Right ventricle myocardium superior (tissue), 1 donor: ENCODE measurements at regions not wholly inside any gene's neighbourhood (a gene's known extent, or its start where the extent isn't known, plus 50 kb on each side); places are given as distances from the start of the nearest gene placed in this dataset.

Experiments
- ATAC-seq: fragments of 200-7000 bp; cut with Tn5 transposase; one replicate; pipeline ENCODE4 v1.9.1; 2020; ENCODE audit warnings: mild to moderate bottlenecking; ENCODE audit not compliant: poor library complexity
- DNase-seq: peaks from one replicate; pipeline ENCODE4 v3.0.0-alpha.2; 2020
- intact Hi-C: fragments of 100-400 bp; cut with DNase I; formaldehyde crosslinking; loops from one replicate; pipeline ENCODE4 v1.11.2; 2022
- donor health status: DM: no; HTN: yes; CAD: no; lungs with severe emphysema.

GRCh38 chr9:26606756-26607155 lies 285.8 kb downstream of the CAAP1 start:
- ATAC-seq, result no peak
- no peak for DNase-seq
- intact Hi-C loops, result no loop called here

- DNase-seq, result no peak
- ATAC-seq, result no peak
- intact Hi-C loops, result no loop called here
Measured at GRCh38 chr9:26605367-26605766, 287.2 kb downstream of the CAAP1 start.

GRCh38 chr9:26604076-26604662 lies 288.4 kb downstream of the CAAP1 start:
- intact Hi-C loops, result no loop called here
- DNase-seq (no peak), ATAC-seq (no peak)

- DNase-seq (no peak), ATAC-seq (no peak)
- intact Hi-C loops, result no loop called here
Measured at GRCh38 chr9:26603617-26604016, 289.0 kb downstream of the CAAP1 start.

- DNase-seq (no peak), ATAC-seq (no peak)
- intact Hi-C loops, result no loop called here
Measured at GRCh38 chr9:26597542-26598149, 295.0 kb downstream of the CAAP1 start.

GRCh38 chr9:26579056-26579455 lies 313.5 kb downstream of the CAAP1 start:
- DNase-seq (no peak), ATAC-seq (no peak)
- intact Hi-C loops, result no loop called here

GRCh38 chr9:26574898-26575440 lies 317.6 kb downstream of the CAAP1 start:
- ATAC-seq (no peak), DNase-seq (no peak)
- intact Hi-C loops, result no loop called here

GRCh38 chr9:26574256-26574655 lies 318.3 kb downstream of the CAAP1 start:
- intact Hi-C loops, result no loop called here
- DNase-seq (no peak), ATAC-seq (no peak)

- ATAC-seq (no peak), DNase-seq (no peak)
- intact Hi-C loops, result no loop called here
Measured at GRCh38 chr9:26567976-26568375, 324.6 kb downstream of the CAAP1 start.

- intact Hi-C loops, result no loop called here
- DNase-seq (no peak), ATAC-seq (no peak)
Measured at GRCh38 chr9:26566141-26566540, 326.5 kb downstream of the CAAP1 start.

GRCh38 chr9:26565118-26565517 lies 327.5 kb downstream of the CAAP1 start:
- ATAC-seq (no peak), DNase-seq (no peak)
- intact Hi-C loops, result no loop called here

- intact Hi-C loops, result no loop called here
- ATAC-seq (no peak), DNase-seq (no peak)
Measured at GRCh38 chr9:26562338-26562737, 330.3 kb downstream of the CAAP1 start.

GRCh38 chr9:26561928-26562327 lies 330.7 kb downstream of the CAAP1 start:
- no peak for DNase-seq
- intact Hi-C loops, result no loop called here
- ATAC-seq, result no peak

GRCh38 chr9:26559506-26559905 lies 333.1 kb downstream of the CAAP1 start:
- intact Hi-C loops, result no loop called here
- DNase-seq, result no peak
- no peak for ATAC-seq

- ATAC-seq (no peak), DNase-seq (no peak)
- intact Hi-C loops, result no loop called here
Measured at GRCh38 chr9:26551971-26552370, 340.6 kb downstream of the CAAP1 start.

- DNase-seq (no peak), ATAC-seq (no peak)
- intact Hi-C loops, result no loop called here
Measured at GRCh38 chr9:26551451-26551850, 341.2 kb downstream of the CAAP1 start.

- DNase-seq (no peak), ATAC-seq (no peak)
- intact Hi-C loops, result no loop called here
Measured at GRCh38 chr9:26548781-26549290, 343.8 kb downstream of the CAAP1 start.

GRCh38 chr9:26539867-26540493 lies 352.6 kb downstream of the CAAP1 start:
- DNase-seq (no peak), ATAC-seq (no peak)
- intact Hi-C loops, result no loop called here

- intact Hi-C loops, result no loop called here
- ATAC-seq (no peak), DNase-seq (no peak)
Measured at GRCh38 chr9:26537211-26537610, 355.4 kb downstream of the CAAP1 start.

GRCh38 chr9:26535151-26535550 lies 357.5 kb downstream of the CAAP1 start:
- ATAC-seq (no peak), DNase-seq (no peak)
- intact Hi-C loops, result no loop called here
